NCI-H526 treated with DMSO at 0.1 percent for 48 hours (cell line): ENCODE measurements at regions not wholly inside any gene's neighbourhood (a gene's known extent, or its start where the extent isn't known, plus 50 kb on each side); places are given as distances from the start of the nearest gene placed in this dataset.
"Not testable (repeated sequence)": the region's sequence is repeated elsewhere in the genome, so short reads cannot be mapped to it uniquely, and the experiment has no call there.

Source experiments
- DNase-seq: peaks from one replicate; lab custom pipeline; 2025; lab: John Stamatoyannopoulos, UW

- DNase-seq = no peak
These were observed 52.9 kb downstream of the TMSB4Y start for GRCh38 chrY:13756615-13757014.

- no peak for DNase-seq
These were observed 62.3 kb downstream of the TMSB4Y start for GRCh38 chrY:13766040-13766439.

GRCh38 chrY:13790108-13790793 is 86.6 kb downstream of the TMSB4Y start:
- no peak for DNase-seq

- DNase-seq = no peak
These were observed 91.4 kb downstream of the TMSB4Y start for GRCh38 chrY:13795067-13795466.

- no peak for DNase-seq
These were observed 99.1 kb downstream of the TMSB4Y start for GRCh38 chrY:13802828-13803227.

- no peak for DNase-seq
These were observed 99.7 kb downstream of the TMSB4Y start for GRCh38 chrY:13803424-13803823.

- no peak for DNase-seq
These were observed 100.7 kb downstream of the TMSB4Y start for GRCh38 chrY:13804124-13805056.

- no peak for DNase-seq
These were observed 101.5 kb downstream of the TMSB4Y start for GRCh38 chrY:13805057-13805735.

GRCh38 chrY:13805736-13806067 is 102.0 kb downstream of the TMSB4Y start:
- no peak for DNase-seq

- no peak for DNase-seq
These were observed 126.4 kb downstream of the TMSB4Y start for GRCh38 chrY:13830089-13830488.

GRCh38 chrY:13844411-13844810 is 140.7 kb downstream of the TMSB4Y start:
- no peak for DNase-seq

- no peak for DNase-seq
These were observed 141.0 kb downstream of the VCY start for GRCh38 chrY:13845276-13845675.

- DNase-seq = no peak
These were observed 116.7 kb downstream of the VCY start for GRCh38 chrY:13869611-13870010.

- no peak for DNase-seq
These were observed 114.8 kb downstream of the VCY start for GRCh38 chrY:13871426-13871825.

GRCh38 chrY:13872696-13873095 is 113.6 kb downstream of the VCY start:
- DNase-seq = no peak

GRCh38 chrY:13878506-13878905 is 107.8 kb downstream of the VCY start:
- DNase-seq = no peak

- DNase-seq = peak; percentile 15
These were observed 105.2 kb downstream of the VCY start for GRCh38 chrY:13881096-13881495.

- DNase-seq = no peak
These were observed 103.4 kb downstream of the VCY start for GRCh38 chrY:13882829-13883228.

- not testable (repeated sequence) for DNase-seq
These were observed 92.2 kb downstream of the VCY start for GRCh38 chrY:13894028-13894427.

GRCh38 chrY:13907736-13908135 is 78.5 kb downstream of the VCY start:
- no peak for DNase-seq

GRCh38 chrY:13930436-13930835 is 55.8 kb downstream of the VCY start:
- not testable (repeated sequence) for DNase-seq
